ENCODE measurements at regions not wholly inside any gene's neighbourhood (a gene's known extent, or its start where the extent isn't known, plus 50 kb on each side); places are given as distances from the start of the nearest gene placed in this dataset.
"Not testable (repeated sequence)": the region's sequence is repeated elsewhere in the genome, so short reads cannot be mapped to it uniquely, and the experiment has no call there.

DNA sequence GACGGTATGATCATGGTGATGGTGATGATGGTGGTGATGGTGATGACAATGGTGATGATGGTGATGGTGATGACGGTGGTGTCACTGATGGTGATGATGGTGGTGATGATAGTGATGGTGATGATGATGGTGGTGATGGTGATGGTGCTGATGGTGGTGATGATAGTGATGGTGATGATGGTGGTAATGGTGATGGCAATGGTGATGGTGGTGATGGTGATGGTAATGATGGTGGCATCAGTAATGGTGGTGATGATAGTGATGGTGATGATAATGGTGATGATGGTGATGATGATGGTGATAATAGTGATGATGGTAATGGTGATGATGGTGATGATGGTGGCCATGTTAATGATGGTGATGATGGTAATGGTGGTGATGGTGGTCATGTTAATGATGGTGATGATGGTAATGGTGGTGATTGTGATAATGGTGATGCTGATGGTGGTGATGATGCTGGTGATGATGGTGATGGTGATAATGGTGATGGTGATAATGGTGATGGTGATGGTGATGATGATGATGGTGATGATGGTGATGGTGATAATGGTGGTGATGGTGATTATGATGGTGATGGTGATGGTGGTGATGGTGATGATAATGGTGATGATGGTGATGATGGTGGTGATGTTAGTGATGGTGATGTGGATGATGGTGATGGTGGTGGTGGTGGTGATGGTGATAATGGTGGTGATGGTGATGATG lies 107.2 kb downstream of the C16orf95 start:
- DNase-seq = no peak
- intact Hi-C loops (cut with micrococcal nuclease) = no loop called here
- ATAC-seq = no peak

DNA sequence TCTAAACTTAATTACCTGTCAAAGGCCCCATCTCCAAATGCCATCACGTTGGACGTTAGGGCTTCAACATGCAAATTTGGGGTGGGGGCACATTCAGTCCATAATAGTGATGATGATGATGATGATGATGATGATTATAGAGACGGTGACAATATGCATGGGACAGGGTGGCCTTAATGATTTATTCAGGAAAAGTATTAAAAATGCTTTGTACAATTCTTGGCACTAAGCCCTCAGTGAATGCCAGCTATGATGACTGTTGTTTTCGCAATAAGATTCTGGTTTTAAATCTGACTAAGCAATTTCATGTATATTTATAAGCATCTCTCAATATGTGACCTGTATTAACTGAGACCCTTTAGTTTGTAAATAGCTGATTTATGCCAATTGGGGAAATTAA lies 106.3 kb downstream of the C16orf95 start:
- ATAC-seq = no peak
- no peak for DNase-seq
- intact Hi-C loops (cut with micrococcal nuclease) = no loop called here

DNA sequence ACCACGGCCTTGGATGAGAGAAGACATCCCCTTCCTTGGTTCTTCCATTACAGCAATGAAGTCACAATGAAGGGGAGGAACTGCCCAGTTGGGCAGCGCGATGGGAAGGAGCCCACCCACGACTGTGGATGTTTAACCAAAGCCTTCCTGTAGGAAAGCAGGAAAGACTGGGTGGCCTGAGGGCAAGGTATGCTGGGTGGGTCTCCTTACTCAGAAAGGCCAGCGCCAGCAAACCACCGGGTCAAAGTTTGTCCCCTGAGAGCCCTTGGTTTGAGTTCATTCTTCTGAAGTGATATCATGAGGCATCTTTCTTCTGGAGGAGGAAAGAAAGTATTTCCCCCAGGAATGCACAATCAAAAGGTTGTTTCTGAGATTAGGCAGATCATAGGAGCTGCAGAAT lies 105.2 kb downstream of the C16orf95 start:
- ATAC-seq = no peak
- intact Hi-C loops (cut with micrococcal nuclease) = no loop called here

DNA sequence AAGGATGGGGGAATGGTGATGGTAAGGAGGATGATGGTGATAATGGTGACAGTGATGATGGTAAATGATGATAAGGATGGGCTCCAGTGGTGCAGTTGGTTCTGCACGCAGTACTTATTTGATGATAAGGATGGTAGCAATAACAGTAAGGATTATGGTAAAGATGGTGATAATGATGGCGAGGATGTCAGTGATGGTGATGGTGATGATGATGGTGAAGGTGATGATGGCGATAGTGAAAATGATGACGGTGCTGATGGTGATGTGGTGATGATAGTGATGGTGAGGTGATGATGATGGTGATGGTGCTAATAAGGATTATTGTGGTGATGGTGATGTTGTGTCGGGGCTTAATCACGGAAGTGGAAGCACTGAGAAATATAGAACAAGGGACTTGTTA lies 103.7 kb downstream of the C16orf95 start:
- no peak for DNase-seq
- ATAC-seq = no peak
- intact Hi-C loops (cut with micrococcal nuclease) = no loop called here

More for the DNA sequence above, 105.2 kb downstream of the C16orf95 start:
- DNase-seq = no peak

- no peak for ATAC-seq
- no peak for DNase-seq
- intact Hi-C loops (cut with micrococcal nuclease) = no loop called here
These were observed 100.9 kb downstream of the C16orf95 start for GRCh38 chr16:87216148-87216840.

DNA sequence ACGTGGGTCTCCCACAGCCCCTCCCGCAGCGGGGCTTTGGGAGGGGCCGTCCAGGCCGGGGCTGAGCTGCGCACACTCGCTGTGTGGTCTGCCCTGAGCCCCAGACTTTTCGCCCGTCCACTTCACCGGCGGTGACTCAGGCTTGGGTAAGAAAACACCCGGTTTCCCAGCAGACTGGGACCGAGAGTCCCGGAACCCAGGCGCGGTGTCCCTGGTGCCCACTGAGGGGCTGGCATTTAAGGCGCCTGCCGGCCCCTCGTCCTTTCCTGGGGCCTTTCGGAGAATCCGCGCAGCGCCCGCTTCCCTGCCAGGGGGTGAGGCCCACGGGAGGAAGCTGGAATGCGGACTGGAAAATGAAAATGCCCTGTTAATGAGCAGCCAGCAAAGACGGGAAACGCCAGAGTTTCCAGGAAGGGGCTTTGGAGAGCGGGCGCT lies 100.3 kb downstream of the C16orf95 start:
- ATAC-seq (no peak), DNase-seq (no peak)
- intact Hi-C loops (cut with micrococcal nuclease) = no loop called here

GRCh38 chr16:87217802-87218201 lies 99.4 kb downstream of the C16orf95 start:
- DNase-seq; ATAC-seq; intact Hi-C loops (cut with micrococcal nuclease): not testable (repeated sequence)

DNA sequence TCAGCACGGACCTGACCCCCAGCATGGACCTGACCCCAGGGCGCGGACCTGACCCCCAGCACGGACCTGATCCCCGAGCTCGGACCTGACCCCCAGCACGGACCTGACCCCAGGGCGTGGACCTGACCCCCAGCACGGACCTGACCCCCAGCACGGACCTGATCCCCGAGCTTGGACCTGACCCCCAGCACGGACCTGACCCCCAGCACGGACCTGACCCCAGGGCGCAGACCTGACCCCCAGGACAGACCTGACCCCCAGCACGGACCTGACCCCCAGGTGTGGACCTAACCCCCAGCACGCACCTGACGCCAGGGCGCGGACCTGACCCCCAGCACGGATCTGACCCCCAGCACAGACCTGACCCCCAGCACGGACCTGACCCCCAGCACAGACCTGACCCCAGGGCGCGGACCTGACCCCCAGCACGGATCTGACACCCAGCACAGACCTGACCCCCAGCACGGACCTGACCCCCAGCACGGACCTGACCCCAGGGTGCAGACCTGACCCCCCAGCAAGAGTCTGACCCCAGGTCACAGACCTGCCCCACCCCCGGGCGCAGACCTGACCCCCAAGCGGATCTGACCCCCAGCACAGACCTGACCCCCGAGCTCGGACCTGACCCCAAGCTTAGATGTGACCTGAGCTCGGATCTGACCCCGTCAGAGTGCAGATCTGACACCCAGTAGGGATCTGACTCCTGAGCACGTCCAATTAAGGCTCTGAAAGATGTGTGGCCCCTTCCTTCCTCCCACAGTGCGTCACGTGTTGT lies 98.7 kb downstream of the C16orf95 start:
- no peak for ATAC-seq
- intact Hi-C loops (cut with micrococcal nuclease) = no loop called here
- no peak for DNase-seq

GRCh38 chr16:87219287-87219909 lies 97.8 kb downstream of the C16orf95 start:
- DNase-seq (no peak), ATAC-seq (no peak)
- intact Hi-C loops (cut with micrococcal nuclease) = no loop called here

GRCh38 chr16:87221633-87222032 lies 95.6 kb downstream of the C16orf95 start:
- intact Hi-C loops (cut with micrococcal nuclease) = no loop called here
- ATAC-seq (no peak), DNase-seq (no peak)

DNA sequence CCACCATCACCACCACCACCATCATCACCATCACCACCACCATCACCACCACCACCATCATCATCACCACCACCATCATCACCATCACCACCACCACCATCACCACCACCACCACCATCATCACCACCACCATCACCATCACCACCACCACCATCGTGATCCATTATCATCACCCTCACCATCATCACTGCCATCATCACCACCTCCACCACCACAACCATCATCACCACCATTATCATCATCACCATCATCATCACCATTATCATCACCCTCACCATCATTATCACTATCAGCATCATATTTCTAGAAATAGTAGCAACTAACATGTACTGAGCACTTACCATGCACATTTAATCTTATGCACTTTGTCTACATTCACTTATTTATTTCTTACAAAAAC lies 94.9 kb downstream of the C16orf95 start:
- intact Hi-C loops (cut with micrococcal nuclease) = no loop called here
- no peak for DNase-seq
- no peak for ATAC-seq

GRCh38 chr16:87223656-87224248 lies 93.4 kb downstream of the C16orf95 start:
- ATAC-seq (no peak), DNase-seq (no peak)
- intact Hi-C loops (cut with micrococcal nuclease) = no loop called here

DNA sequence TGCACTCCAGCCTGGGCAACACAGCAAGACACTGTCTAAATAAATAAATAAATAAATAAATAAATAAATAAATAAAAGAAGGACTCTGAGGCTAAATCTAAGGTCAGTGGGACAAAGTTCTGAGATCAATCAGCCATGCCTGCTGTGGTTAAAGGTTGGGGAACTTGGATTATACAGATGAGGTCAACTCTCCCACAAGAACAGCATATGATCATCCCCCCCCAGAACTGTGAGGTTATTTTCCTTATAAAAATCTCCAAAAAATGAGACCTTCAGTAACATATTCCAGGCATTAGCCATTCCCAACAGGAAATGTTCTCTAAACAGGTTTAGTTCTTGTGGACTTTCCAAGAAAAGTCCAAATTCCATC lies 90.3 kb downstream of the C16orf95 start:
- DNase-seq (no peak), ATAC-seq (no peak)
- intact Hi-C loops (cut with micrococcal nuclease) = no loop called here

DNA sequence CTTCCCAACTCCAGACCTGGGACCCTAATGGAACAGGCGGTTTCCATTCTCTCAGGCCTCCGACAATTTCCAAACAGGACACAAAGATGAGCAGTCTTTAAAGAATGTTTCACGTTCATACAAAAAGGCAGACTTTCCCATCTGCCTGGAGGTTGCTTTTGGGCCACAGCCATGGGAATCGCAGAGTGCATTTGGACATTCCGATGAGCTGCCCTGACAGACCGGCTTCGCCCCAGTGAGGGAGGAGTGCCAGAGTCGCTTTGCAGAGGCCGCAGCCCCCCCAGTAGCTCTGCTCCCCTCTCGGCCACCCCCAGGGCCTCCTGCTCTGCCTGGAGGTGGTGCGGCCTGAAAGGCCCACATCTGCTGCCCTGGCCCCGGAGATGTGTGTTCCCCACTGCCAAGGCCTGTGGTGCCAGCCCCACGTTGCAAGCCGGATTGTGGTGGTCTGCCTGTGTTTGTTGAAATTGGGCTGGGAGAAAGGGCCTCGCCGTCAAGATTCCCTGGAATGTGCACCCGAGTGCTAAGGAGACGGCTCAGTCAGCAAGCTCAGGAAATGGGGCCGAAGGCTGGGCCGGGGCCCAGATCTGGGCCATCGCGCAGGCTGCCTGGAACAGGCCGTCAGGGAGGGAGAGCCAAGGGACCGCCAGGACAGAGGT lies 89.8 kb downstream of the C16orf95 start:
- peak; percentile 59 for DNase-seq
- peak; percentile 87 for ATAC-seq
- intact Hi-C loops (cut with micrococcal nuclease) = no loop called here

DNA sequence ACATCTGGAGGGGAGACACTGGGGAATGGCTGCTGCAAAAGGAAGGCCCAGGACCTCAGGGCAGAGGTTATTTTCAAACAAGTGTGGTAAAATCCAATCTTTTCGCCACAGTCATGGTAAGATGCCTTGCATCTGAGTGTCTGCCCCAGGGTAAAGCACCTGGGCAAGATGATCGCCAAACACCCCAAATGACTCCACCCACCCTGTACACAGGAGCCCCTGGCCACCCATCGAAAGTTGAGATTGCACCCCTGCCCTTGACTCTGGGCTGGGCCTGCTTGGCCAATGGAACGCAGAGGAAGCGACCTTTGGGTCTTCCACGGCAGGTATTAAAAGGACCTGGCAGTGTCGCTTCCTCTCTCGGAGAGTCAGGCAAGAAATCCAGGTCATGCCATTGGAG lies 88.8 kb downstream of the C16orf95 start:
- DNase-seq = no peak
- no peak for ATAC-seq
- intact Hi-C loops (cut with micrococcal nuclease) = no loop called here

GRCh38 chr16:87229230-87230188 lies 87.7 kb downstream of the C16orf95 start:
- DNase-seq (no peak), ATAC-seq (no peak)
- intact Hi-C loops (cut with micrococcal nuclease) = no loop called here

GRCh38 chr16:87230571-87230970 lies 86.6 kb downstream of the C16orf95 start:
- intact Hi-C loops (cut with micrococcal nuclease) = no loop called here
- no peak for DNase-seq
- no peak for ATAC-seq

DNA sequence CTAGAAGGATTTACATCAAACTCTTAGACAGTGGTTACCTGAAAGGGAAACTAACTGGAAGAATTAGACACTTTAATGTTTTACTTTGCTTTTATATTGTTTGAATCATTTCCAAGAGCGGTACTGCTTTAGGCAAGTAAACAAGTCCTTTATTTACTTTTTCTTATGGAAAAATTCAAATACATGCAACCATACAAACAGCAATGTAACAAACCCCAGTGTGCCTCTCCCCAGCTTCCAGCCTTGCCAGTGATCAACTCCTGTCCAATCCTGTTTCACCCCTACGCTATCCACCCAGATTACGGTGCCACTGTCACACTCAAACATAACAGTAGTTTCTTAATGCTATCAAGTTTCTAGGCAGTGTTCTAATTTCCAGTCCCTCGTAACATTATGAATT lies 85.9 kb downstream of the C16orf95 start:
- intact Hi-C loops (cut with micrococcal nuclease) = no loop called here
- ATAC-seq (no peak), DNase-seq (no peak)

Measured in left ventricle myocardium superior (tissue), 1 donor.